GM12864 (cell line): ENCODE measurements at regions not wholly inside any gene's neighbourhood (a gene's known extent, or its start where the extent isn't known, plus 50 kb on each side); places are given as distances from the start of the nearest gene placed in this dataset.

ENCODE experiments used
- DNase-seq: peaks from one replicate; pipeline ENCODE4 v3.0.0-alpha.2; 2011; ENCODE audit warnings: low read depth
- H3K4me3 ChIP-seq: 2 replicates; pipeline ENCODE4 v1.5.1; 2011; ENCODE audit warnings: mild to moderate bottlenecking, low read depth, low read length, control low read depth
- TF ChIP-seq, protein P1 (sequence below): IDR thresholded peaks from 2 replicates; pipeline ENCODE4 v1.5.1; 2011; ENCODE audit warnings: low read depth, mild to moderate bottlenecking, moderate library complexity, low read length, control low read depth, inconsistent platforms; ENCODE audit errors: missing control alignments

GRCh38 chr2:128406736-128407554 is 88.3 kb upstream of the HS6ST1 start:
- DNase-seq = no peak
- TF ChIP-seq, protein P1, sequence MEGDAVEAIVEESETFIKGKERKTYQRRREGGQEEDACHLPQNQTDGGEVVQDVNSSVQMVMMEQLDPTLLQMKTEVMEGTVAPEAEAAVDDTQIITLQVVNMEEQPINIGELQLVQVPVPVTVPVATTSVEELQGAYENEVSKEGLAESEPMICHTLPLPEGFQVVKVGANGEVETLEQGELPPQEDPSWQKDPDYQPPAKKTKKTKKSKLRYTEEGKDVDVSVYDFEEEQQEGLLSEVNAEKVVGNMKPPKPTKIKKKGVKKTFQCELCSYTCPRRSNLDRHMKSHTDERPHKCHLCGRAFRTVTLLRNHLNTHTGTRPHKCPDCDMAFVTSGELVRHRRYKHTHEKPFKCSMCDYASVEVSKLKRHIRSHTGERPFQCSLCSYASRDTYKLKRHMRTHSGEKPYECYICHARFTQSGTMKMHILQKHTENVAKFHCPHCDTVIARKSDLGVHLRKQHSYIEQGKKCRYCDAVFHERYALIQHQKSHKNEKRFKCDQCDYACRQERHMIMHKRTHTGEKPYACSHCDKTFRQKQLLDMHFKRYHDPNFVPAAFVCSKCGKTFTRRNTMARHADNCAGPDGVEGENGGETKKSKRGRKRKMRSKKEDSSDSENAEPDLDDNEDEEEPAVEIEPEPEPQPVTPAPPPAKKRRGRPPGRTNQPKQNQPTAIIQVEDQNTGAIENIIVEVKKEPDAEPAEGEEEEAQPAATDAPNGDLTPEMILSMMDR = no peak

GRCh38 chr2:128408349-128409305 is 90.0 kb upstream of the HS6ST1 start:
- TF ChIP-seq, protein P1 = no peak
- no peak for DNase-seq
- H3K4me3 ChIP-seq = no peak overlapping the region

More at GRCh38 chr2:128406736-128407554, 88.3 kb upstream of the HS6ST1 start:
- H3K4me3 ChIP-seq = no peak overlapping the region

GRCh38 chr2:128409326-128410034 is 90.8 kb upstream of the HS6ST1 start:
- TF ChIP-seq, protein P1 = no peak
- DNase-seq = no peak
- H3K4me3 ChIP-seq = no peak overlapping the region

- no peak for DNase-seq
- H3K4me3 ChIP-seq = no peak overlapping the region
- TF ChIP-seq, protein P1 = no peak
Measured at GRCh38 chr2:128410035-128410757, 91.5 kb upstream of the HS6ST1 start.

GRCh38 chr2:128410758-128411215 is 92.1 kb upstream of the HS6ST1 start:
- TF ChIP-seq, protein P1 = no peak
- DNase-seq = no peak
- H3K4me3 ChIP-seq = no peak overlapping the region

- DNase-seq = no peak
- TF ChIP-seq, protein P1 = no peak
- H3K4me3 ChIP-seq = no peak overlapping the region
Measured at GRCh38 chr2:128411431-128411830, 92.8 kb upstream of the HS6ST1 start.
